ENCODE measurements at regions not wholly inside any gene's neighbourhood (a gene's known extent, or its start where the extent isn't known, plus 50 kb on each side); places are given as distances from the start of the nearest gene placed in this dataset.

DNA sequence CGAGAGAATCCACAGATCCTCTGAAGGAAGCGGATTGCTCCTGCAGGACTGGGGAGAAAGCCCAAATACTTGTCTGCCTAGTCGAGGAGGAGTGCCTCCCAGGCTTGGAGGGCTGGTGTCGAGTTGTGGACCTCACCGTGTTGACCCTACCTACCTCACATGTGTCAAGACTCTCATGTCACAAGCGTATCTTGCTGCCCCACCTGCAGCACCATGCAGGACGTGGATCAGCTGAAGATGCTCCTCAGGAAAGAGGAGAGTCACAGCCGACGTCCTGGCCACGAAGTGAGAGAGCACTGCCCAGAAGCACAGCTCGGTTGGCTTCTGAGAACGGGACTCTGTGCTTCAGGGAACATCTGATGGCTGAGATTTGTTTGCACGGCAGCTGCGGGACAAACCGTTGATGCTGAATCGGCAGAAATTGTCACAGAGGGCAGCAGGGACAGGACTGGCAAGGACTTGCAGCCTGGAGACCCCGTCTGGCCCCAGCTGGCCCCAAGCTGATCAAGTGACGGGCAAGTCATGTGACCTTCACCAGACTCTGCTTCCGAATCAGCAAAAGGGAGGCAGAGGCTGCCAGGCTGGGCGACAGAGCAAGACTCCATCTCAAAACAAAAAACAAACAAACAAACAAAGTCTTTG is 119.1 kb upstream of the ITGA1 start:
- no peak for DNase-seq (ENCODE audit: low read depth)
- no peak overlapping the region for H3K4me3 ChIP-seq (ENCODE audit: low read length)
- TF ChIP-seq, protein P1, sequence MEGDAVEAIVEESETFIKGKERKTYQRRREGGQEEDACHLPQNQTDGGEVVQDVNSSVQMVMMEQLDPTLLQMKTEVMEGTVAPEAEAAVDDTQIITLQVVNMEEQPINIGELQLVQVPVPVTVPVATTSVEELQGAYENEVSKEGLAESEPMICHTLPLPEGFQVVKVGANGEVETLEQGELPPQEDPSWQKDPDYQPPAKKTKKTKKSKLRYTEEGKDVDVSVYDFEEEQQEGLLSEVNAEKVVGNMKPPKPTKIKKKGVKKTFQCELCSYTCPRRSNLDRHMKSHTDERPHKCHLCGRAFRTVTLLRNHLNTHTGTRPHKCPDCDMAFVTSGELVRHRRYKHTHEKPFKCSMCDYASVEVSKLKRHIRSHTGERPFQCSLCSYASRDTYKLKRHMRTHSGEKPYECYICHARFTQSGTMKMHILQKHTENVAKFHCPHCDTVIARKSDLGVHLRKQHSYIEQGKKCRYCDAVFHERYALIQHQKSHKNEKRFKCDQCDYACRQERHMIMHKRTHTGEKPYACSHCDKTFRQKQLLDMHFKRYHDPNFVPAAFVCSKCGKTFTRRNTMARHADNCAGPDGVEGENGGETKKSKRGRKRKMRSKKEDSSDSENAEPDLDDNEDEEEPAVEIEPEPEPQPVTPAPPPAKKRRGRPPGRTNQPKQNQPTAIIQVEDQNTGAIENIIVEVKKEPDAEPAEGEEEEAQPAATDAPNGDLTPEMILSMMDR (IDR thresholded peaks at IDR 0.05; ENCODE audit: insufficient read depth, low read depth, low read length, missing control alignments) = no peak

- TF ChIP-seq, protein P1 (IDR thresholded peaks at IDR 0.05; ENCODE audit: insufficient read depth, low read depth, low read length, missing control alignments) = no peak
- no peak for DNase-seq (ENCODE audit: low read depth)
- H3K4me3 ChIP-seq (ENCODE audit: low read length) = no peak overlapping the region
These were observed 115.3 kb upstream of the ITGA1 start for GRCh38 chr5:52672459-52672858.

GRCh38 chr5:52673495-52673894 is 114.2 kb upstream of the ITGA1 start:
- no peak overlapping the region for H3K4me3 ChIP-seq (ENCODE audit: low read length)
- TF ChIP-seq, protein P1 (IDR thresholded peaks at IDR 0.05; ENCODE audit: insufficient read depth, low read depth, low read length, missing control alignments) = no peak
- DNase-seq (ENCODE audit: low read depth) = no peak

DNA sequence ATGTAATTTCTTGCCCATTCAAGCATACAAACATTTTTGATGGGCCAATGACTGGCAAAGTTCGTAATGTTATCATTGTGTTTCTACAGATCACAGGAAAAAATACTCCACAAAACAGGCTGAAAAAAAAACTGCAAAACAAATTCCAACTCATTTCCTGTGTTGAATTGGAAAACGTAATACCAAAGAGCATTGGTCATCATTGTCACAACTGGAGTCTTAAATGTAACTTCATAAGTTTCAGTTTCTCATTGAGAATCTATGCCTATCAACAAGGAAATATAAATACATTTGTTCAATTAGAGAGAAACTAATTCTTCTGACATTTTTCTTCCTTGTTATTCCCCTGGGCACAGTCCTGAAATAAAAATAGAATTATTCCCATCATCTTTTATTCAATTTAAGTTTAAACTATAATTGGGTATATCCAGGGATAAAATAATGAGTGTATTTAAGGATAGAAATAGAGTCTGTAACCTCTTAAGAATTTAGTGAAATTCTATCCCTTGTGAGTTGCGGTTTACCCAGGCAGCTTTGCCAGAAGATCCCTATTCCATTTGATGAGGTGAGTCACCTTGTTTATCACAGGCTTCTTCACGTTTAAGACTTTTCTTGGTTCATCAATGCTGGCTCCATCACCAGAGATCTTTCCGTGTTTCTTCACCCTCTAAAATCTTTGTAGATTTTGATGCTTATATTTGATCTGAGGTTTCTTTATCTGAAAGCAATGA is 112.7 kb upstream of the ITGA1 start:
- TF ChIP-seq, protein P1 (IDR thresholded peaks at IDR 0.05; ENCODE audit: insufficient read depth, low read depth, low read length, missing control alignments) = no peak
- no peak overlapping the region for H3K4me3 ChIP-seq (ENCODE audit: low read length)
- peak; percentile 62 for DNase-seq (ENCODE audit: low read depth)

DNA sequence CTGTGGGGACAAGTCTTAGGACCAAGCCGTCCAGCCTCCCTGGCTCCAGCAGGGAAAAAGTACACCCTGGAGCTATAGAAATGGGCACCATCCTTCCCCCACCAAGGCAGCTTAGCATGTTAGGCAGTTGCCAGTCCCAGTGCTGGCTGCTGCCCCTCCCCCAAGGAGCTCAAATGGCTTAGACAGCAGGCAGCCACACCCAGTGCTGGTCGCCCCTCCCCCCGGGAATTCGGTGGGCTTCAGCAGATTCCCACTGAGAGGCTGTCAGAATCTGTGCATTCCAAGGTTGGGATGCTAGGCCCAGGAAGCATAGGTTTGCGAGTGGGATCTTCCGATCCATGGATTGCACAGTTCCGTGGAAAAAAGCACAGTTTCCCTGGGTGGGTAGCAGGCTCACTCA is 105.2 kb upstream of the ITGA1 start:
- TF ChIP-seq, protein P1 (IDR thresholded peaks at IDR 0.05; ENCODE audit: insufficient read depth, low read depth, low read length, missing control alignments) = no peak
- no peak for DNase-seq (ENCODE audit: low read depth)
- no peak overlapping the region for H3K4me3 ChIP-seq (ENCODE audit: low read length)

DNA sequence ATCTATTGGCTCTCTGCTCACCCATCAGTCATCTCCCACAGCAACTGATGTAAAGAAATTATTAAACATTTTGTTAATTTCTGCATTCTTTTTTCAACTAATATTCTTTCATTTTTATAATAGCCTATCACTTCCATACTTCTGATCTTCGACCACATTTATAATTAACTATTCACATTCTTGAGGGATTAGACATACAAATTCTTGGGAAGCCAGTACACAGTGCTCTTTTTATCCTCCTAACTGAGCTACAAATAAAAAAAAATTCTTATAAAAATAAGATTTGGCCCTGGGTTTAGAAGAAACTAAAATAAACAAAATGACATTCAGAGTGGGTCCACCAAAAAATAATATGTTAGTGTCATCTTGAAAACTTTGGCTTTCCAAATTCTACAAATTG is 103.7 kb upstream of the ITGA1 start:
- DNase-seq (ENCODE audit: low read depth) = no peak
- H3K4me3 ChIP-seq (ENCODE audit: low read length) = no peak overlapping the region
- TF ChIP-seq, protein P1 (IDR thresholded peaks at IDR 0.05; ENCODE audit: insufficient read depth, low read depth, low read length, missing control alignments) = no peak
